HG03095 (cell line): ENCODE measurements at regions not wholly inside any gene's neighbourhood (a gene's known extent, or its start where the extent isn't known, plus 50 kb on each side); places are given as distances from the start of the nearest gene placed in this dataset.
A peak's percentile ranks its signal among the peaks of the same experiment; 100 is the strongest.
"Not testable (repeated sequence)": the region's sequence is repeated elsewhere in the genome, so short reads cannot be mapped to it uniquely, and the experiment has no call there.

ENCODE experiments used
- ATAC-seq: cut with Tn5 transposase; IDR thresholded peaks from one replicate; pipeline ENCODE4 v1.9.1; 2021; ENCODE audit warnings: moderate library complexity; ENCODE audit not compliant: unreplicated experiment

GRCh38 chr10:124170631-124171030, 77.2 kb upstream of the CHST15 start:
- ATAC-seq: no peak

GRCh38 chr10:124168991-124169802, 75.8 kb upstream of the CHST15 start:
- no peak for ATAC-seq

- no peak for ATAC-seq
These were observed 75.2 kb upstream of the CHST15 start for GRCh38 chr10:124168581-124168980.

- ATAC-seq: not testable (repeated sequence)
These were observed 74.5 kb upstream of the CHST15 start for GRCh38 chr10:124167925-124168324.

- no peak for ATAC-seq
These were observed 73.2 kb upstream of the CHST15 start for GRCh38 chr10:124166431-124167125.

GRCh38 chr10:124165827-124166226, 72.4 kb upstream of the CHST15 start:
- no peak for ATAC-seq

- ATAC-seq: no peak
These were observed 71.9 kb upstream of the CHST15 start for GRCh38 chr10:124165311-124165710.

- ATAC-seq: no peak
These were observed 70.9 kb upstream of the CHST15 start for GRCh38 chr10:124164264-124164663.

GRCh38 chr10:124162774-124163354, 69.5 kb upstream of the CHST15 start:
- ATAC-seq: no peak

GRCh38 chr10:124162136-124162535, 68.7 kb upstream of the CHST15 start:
- no peak for ATAC-seq

GRCh38 chr10:124161601-124162000, 68.2 kb upstream of the CHST15 start:
- ATAC-seq: no peak

GRCh38 chr10:124160943-124161582, 67.7 kb upstream of the CHST15 start:
- no peak for ATAC-seq

GRCh38 chr10:124160176-124160575, 66.8 kb upstream of the CHST15 start:
- no peak for ATAC-seq

GRCh38 chr10:124159153-124159552, 65.8 kb upstream of the CHST15 start:
- ATAC-seq: no peak

GRCh38 chr10:124158592-124158991, 65.2 kb upstream of the CHST15 start:
- ATAC-seq: no peak

- no peak for ATAC-seq
These were observed 63.9 kb upstream of the CHST15 start for GRCh38 chr10:124157271-124157681.

- no peak for ATAC-seq
These were observed 63.3 kb upstream of the CHST15 start for GRCh38 chr10:124156524-124157260.

GRCh38 chr10:124155781-124156435, 62.5 kb upstream of the CHST15 start:
- no peak for ATAC-seq

- ATAC-seq: peak; percentile 85
These were observed 59.8 kb upstream of the CHST15 start for GRCh38 chr10:124153023-124153826.
